Loucy (cell line): ENCODE measurements at regions not wholly inside any gene's neighbourhood (a gene's known extent, or its start where the extent isn't known, plus 50 kb on each side); places are given as distances from the start of the nearest gene placed in this dataset.

Source experiments
- H2AFZ ChIP-seq: fragments of 200-600 bp; sonication (generic); 2 replicates; pipeline ENCODE4 v1.6.0; 2016; ENCODE audit warnings: antibody characterized with exemption, mild to moderate bottlenecking, low read length, moderate library complexity
- H3F3A ChIP-seq: fragments of 200-600 bp; 2 replicates; pipeline ENCODE4 v1.6.0; 2016; ENCODE audit warnings: antibody characterized with exemption, low read depth, mild to moderate bottlenecking
- H3K27me3 ChIP-seq: fragments of 200-600 bp; sonication (generic); 2 replicates; pipeline ENCODE4 v1.6.1; 2014; ENCODE audit warnings: low read length, mild to moderate bottlenecking; ENCODE audit not compliant: insufficient read depth, poor library complexity, severe bottlenecking
- H3K36me3 ChIP-seq: fragments of 200-600 bp; sonication (generic); 2 replicates; pipeline ENCODE4 v1.6.1; 2016; ENCODE audit warnings: low read length; ENCODE audit not compliant: insufficient read depth
- H3K4me1 ChIP-seq: fragments of 200-600 bp; sonication (generic); 2 replicates; pipeline ENCODE4 v1.5.1; 2014; ENCODE audit warnings: low read length, mild to moderate bottlenecking; ENCODE audit not compliant: insufficient read depth, poor library complexity, severe bottlenecking
- H3K4me2 ChIP-seq: fragments of 200-600 bp; sonication (generic); 2 replicates; pipeline ENCODE4 v1.6.0; 2014; ENCODE audit warnings: antibody characterized with exemption, low read length, low read depth, mild to moderate bottlenecking; ENCODE audit not compliant: poor library complexity, severe bottlenecking
- H3K4me3 ChIP-seq: fragments of 200-600 bp; sonication (generic); 2 replicates; pipeline ENCODE4 v1.5.1; 2014; ENCODE audit warnings: low read length, mild to moderate bottlenecking, mixed read lengths; ENCODE audit not compliant: poor library complexity, severe bottlenecking
- H3K79me2 ChIP-seq: fragments of 200-600 bp; sonication (generic); 2 replicates; pipeline ENCODE4 v1.6.1; 2014; ENCODE audit warnings: low read length; ENCODE audit not compliant: insufficient read depth
- H3K9ac ChIP-seq: fragments of 200-600 bp; sonication (generic); 2 replicates; pipeline ENCODE4 v1.6.0; 2014; ENCODE audit warnings: mild to moderate bottlenecking, low read depth, low read length, moderate library complexity; ENCODE audit not compliant: poor library complexity, severe bottlenecking
- H3K9me2 ChIP-seq: fragments of 200-600 bp; sonication (generic); replicated peaks from 2 replicates; pipeline ENCODE4 v1.6.1; 2016; ENCODE audit warnings: low read depth, low read length, mixed read lengths
- H3K9me3 ChIP-seq: fragments of 200-600 bp; sonication (generic); 2 replicates; pipeline ENCODE4 v1.6.1; 2014; ENCODE audit warnings: mild to moderate bottlenecking, antibody characterized with exemption, low read length, low read depth; ENCODE audit not compliant: insufficient read depth
- H4K20me1 ChIP-seq: fragments of 200-600 bp; sonication (generic); 2 replicates; pipeline ENCODE4 v1.6.0; 2014; ENCODE audit warnings: antibody characterized with exemption, low read length, mild to moderate bottlenecking; ENCODE audit not compliant: insufficient read depth, poor library complexity, severe bottlenecking
- EZH2phosphoT487 ChIP-seq: fragments of 200-600 bp; IDR thresholded peaks from 2 replicates; pipeline ENCODE4 v1.6.1; 2018; ENCODE audit warnings: antibody characterized with exemption, mild to moderate bottlenecking, moderate library complexity, borderline replicate concordance
- TF ChIP-seq, protein P1 (sequence below): fragments of 200-600 bp; sonication (generic); conservative IDR thresholded peaks from 2 replicates; pipeline ENCODE4 v1.5.1; 2014; ENCODE audit warnings: mild to moderate bottlenecking, antibody characterized with exemption, low read length

DNA sequence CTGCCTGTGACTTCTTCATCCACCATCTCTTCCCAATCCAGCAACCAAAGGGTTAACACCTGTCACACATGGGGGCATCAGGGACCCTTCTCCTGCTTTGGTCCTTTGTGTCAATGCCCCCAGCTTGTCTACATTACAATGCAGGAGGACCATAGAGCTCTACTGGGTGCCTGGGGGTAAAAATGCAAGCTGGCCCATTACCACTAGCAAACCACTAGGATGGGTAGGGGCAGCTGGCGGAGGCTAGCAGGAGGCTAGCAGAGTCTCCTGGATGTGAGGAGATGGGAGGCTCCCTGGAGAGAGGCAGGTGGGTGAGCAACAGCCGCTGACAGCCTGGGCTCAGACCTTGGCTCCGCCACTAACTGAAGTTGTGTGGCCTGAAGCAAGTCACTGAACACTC is 153.4 kb upstream of the SKOR2 start:
- H3F3A ChIP-seq = no peaks in the 10 kb centered on the region
- TF ChIP-seq EZH2phosphoT487 = no peak
- TF ChIP-seq, protein P1, sequence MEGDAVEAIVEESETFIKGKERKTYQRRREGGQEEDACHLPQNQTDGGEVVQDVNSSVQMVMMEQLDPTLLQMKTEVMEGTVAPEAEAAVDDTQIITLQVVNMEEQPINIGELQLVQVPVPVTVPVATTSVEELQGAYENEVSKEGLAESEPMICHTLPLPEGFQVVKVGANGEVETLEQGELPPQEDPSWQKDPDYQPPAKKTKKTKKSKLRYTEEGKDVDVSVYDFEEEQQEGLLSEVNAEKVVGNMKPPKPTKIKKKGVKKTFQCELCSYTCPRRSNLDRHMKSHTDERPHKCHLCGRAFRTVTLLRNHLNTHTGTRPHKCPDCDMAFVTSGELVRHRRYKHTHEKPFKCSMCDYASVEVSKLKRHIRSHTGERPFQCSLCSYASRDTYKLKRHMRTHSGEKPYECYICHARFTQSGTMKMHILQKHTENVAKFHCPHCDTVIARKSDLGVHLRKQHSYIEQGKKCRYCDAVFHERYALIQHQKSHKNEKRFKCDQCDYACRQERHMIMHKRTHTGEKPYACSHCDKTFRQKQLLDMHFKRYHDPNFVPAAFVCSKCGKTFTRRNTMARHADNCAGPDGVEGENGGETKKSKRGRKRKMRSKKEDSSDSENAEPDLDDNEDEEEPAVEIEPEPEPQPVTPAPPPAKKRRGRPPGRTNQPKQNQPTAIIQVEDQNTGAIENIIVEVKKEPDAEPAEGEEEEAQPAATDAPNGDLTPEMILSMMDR = no peak
- no peaks in the 10 kb centered on the region for H3K79me2 ChIP-seq
- no peak overlapping the region for H3K4me3 ChIP-seq
- H3K4me2 ChIP-seq = no peak overlapping the region
- H3K4me1 ChIP-seq = no peaks in the 10 kb centered on the region
- H3K9me3 ChIP-seq = no peaks in the 10 kb centered on the region
- H4K20me1 ChIP-seq = no peaks in the 10 kb centered on the region
- no peaks in the 10 kb centered on the region for H3K27me3 ChIP-seq
- H2AFZ ChIP-seq = no peak overlapping the region
- no peak overlapping the region for H3K9ac ChIP-seq
- no peaks in the 10 kb centered on the region for H3K9me2 ChIP-seq
- H3K36me3 ChIP-seq = no peaks in the 10 kb centered on the region

DNA sequence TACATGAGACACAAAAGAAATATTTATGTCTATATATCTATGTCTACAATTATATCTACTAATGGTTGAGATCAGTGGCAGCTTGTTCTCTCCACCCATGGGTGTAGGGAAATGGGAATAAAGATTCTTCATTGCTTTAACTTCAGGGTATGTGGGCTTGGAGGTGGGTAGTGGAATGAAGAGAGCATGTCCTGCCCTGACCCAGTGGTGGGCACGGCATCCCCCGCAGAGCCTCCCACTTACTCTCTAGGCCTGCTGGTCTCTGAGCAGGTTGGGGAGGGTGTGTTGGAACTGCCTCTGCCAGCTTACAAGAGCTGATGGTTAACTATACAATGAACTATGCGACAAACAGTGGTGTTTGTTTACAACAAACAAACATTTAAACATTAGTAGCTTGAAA is 152.5 kb upstream of the SKOR2 start:
- Histone ChIP-seq H3K27me3 (no peaks in the 10 kb centered on the region), H3K4me3 (no peak overlapping the region), H3K79me2 (no peaks in the 10 kb centered on the region), H2AFZ (no peak overlapping the region), H3K9me2 (no peaks in the 10 kb centered on the region), H3K36me3 (no peaks in the 10 kb centered on the region), H4K20me1 (no peaks in the 10 kb centered on the region), H3K4me1 (no peaks in the 10 kb centered on the region), H3K4me2 (no peak overlapping the region), H3K9ac (no peak overlapping the region), H3F3A (no peaks in the 10 kb centered on the region), H3K9me3 (peaks cover 6% of the 10 kb centered on the region; the same call in 1 of the 2 replicates)
- TF ChIP-seq, protein P1 = no peak
- no peak for TF ChIP-seq EZH2phosphoT487

DNA sequence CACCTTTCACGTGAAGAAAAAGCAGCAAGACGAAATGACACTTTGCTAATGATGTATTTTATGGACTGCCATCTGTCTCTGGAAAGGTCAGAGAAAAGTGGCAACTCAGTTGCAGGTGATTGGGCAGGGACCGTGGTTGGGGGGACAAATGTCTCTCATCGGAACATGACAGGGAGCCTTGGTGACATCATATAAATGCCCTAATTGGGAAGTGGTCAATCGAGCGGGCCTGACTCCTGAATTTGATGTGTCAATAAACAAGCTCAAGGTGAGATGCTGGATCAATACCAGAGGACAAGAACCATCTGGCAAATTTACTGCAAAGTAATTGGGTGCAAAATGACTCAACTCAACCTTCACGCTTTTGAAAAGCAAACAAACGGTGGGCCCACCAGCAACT is 151.9 kb upstream of the SKOR2 start:
- Histone ChIP-seq H3K27me3 (no peaks in the 10 kb centered on the region), H3K79me2 (no peaks in the 10 kb centered on the region), H3F3A (no peaks in the 10 kb centered on the region), H3K36me3 (no peaks in the 10 kb centered on the region), H4K20me1 (no peaks in the 10 kb centered on the region), H2AFZ (no peak overlapping the region), H3K4me1 (no peaks in the 10 kb centered on the region), H3K9ac (no peak overlapping the region), H3K4me2 (no peak overlapping the region), H3K4me3 (no peak overlapping the region), H3K9me2 (no peaks in the 10 kb centered on the region), H3K9me3 (peaks cover 6% of the 10 kb centered on the region; the same call in 1 of the 2 replicates)
- TF ChIP-seq EZH2phosphoT487 = no peak
- TF ChIP-seq, protein P1 = no peak
